ENCODE measurements at regions not wholly inside any gene's neighbourhood (a gene's known extent, or its start where the extent isn't known, plus 50 kb on each side); places are given as distances from the start of the nearest gene placed in this dataset.
"Not testable (repeated sequence)": the region's sequence is repeated elsewhere in the genome, so short reads cannot be mapped to it uniquely, and the experiment has no call there.

- not testable (repeated sequence) for TF ChIP-seq CTCF (IDR thresholded peaks at IDR 0.05; ENCODE audit: insufficient read depth, low read depth, low read length); EZH2 (IDR thresholded peaks at IDR 0.05; ENCODE audit: insufficient read depth, low read length)
Measured at GRCh38 chr17:52961751-52962150, 803.2 kb upstream of the CA10 start.

All from astrocyte (in vitro differentiated cells and primary cell).